PC-9 (cell line): ENCODE measurements at regions not wholly inside any gene's neighbourhood (a gene's known extent, or its start where the extent isn't known, plus 50 kb on each side); places are given as distances from the start of the nearest gene placed in this dataset.

Experiments used
- BruUV-seq: library from RNA; stranded (reverse); fragments of 400-500 nt; replicated peaks from 2 replicates; lab custom pipeline; 2021; lab: Mats Ljungman, UMichigan
- CTCF ChIA-PET: fragments of 300-600 bp; sonication (Branson Sonifier 250); formaldehyde crosslinking; loops from one replicate; lab custom pipeline; 2022; ENCODE audit warnings: antibody characterized with exemption; lab: Charles Lee
- POLR2A ChIA-PET: fragments of 300-600 bp; sonication (Branson Sonifier 250); formaldehyde crosslinking; loops from one replicate; lab custom pipeline; 2022; ENCODE audit warnings: antibody characterized with exemption; ENCODE audit not compliant: unreplicated experiment; lab: Charles Lee
- DNase-seq, 2 experiments: peaks; one replicate each; pipeline versions ENCODE4 v3.0.0 to v3.0.0-alpha.2; 2015 to 2022; ENCODE audit warnings: mixed read lengths in 1 of 2
- H2AFZ ChIP-seq: fragments of 200-600 bp; sonication (generic); 2 replicates; pipeline ENCODE4 v1.8.1; 2017; ENCODE audit warnings: antibody characterized with exemption
- H3F3A ChIP-seq: fragments of 200-600 bp; sonication (generic); 2 replicates; pipeline ENCODE4 v1.8.1; 2017; ENCODE audit warnings: antibody characterized with exemption, mild to moderate bottlenecking, low read depth; ENCODE audit not compliant: insufficient read depth
- H3K27ac ChIP-seq: fragments of 200-600 bp; sonication (generic); 2 replicates; pipeline ENCODE4 v1.6.1; 2016; ENCODE audit warnings: mixed run types
- H3K27me3 ChIP-seq: fragments of 200-600 bp; sonication (generic); 2 replicates; pipeline ENCODE4 v1.6.1; 2016; ENCODE audit warnings: low read depth, mixed run types; ENCODE audit not compliant: insufficient read depth
- H3K36me3 ChIP-seq: fragments of 200-600 bp; sonication (generic); 2 replicates; pipeline ENCODE4 v1.6.1; 2016; ENCODE audit warnings: low read depth, mixed run types
- H3K4me1 ChIP-seq: fragments of 200-600 bp; sonication (generic); replicated peaks from 2 replicates; pipeline ENCODE4 v1.6.1; 2016; ENCODE audit warnings: mixed run types; ENCODE audit not compliant: insufficient read depth
- H3K4me2 ChIP-seq: fragments of 200-600 bp; sonication (generic); 2 replicates; pipeline ENCODE4 v1.6.1; 2017; ENCODE audit warnings: mixed run types
- H3K4me3 ChIP-seq: fragments of 200-600 bp; sonication (generic); 2 replicates; pipeline ENCODE4 v1.6.1; 2016; ENCODE audit warnings: mixed run types
- H3K79me2 ChIP-seq: fragments of 200-600 bp; sonication (generic); 2 replicates; pipeline ENCODE4 v1.6.1; 2017; ENCODE audit warnings: low read depth, mixed run types
- H3K9me2 ChIP-seq: fragments of 200-600 bp; sonication (generic); 2 replicates; pipeline ENCODE4 v1.8.1; 2017; ENCODE audit warnings: mild to moderate bottlenecking; ENCODE audit not compliant: insufficient read depth
- H3K9me3 ChIP-seq: fragments of 200-600 bp; sonication (generic); 2 replicates; pipeline ENCODE4 v1.8.1; 2016; ENCODE audit warnings: low read depth; ENCODE audit not compliant: insufficient read depth
- H4K20me1 ChIP-seq: fragments of 200-600 bp; sonication (generic); 2 replicates; pipeline ENCODE4 v1.8.1; 2017; ENCODE audit not compliant: insufficient read depth
- CTCF ChIP-seq: fragments of 200-600 bp; sonication (generic); conservative IDR thresholded peaks from 2 replicates; pipeline ENCODE4 v1.6.1; 2017; ENCODE audit warnings: mixed run types, antibody characterized with exemption, mild to moderate bottlenecking, moderate library complexity
- EZH2 ChIP-seq: fragments of 200-600 bp; sonication (generic); IDR thresholded peaks from 2 replicates; pipeline ENCODE4 v1.8.0; 2017; ENCODE audit warnings: antibody characterized with exemption, low read depth
- intact Hi-C: fragments of 100-400 bp; cut with micrococcal nuclease; formaldehyde crosslinking; loops from one replicate; pipeline ENCODE4 v1.10.0; 2022; ENCODE audit not compliant: unreplicated experiment

GRCh38 chr13:74825938-74826246, 656.1 kb downstream of the TBC1D4 start:
- ChIA-PET POLR2A (no interaction called here), CTCF (no interaction called here)
- H4K20me1 ChIP-seq: no peaks in the 10 kb centered on the region
- H3K9me3 ChIP-seq: no peaks in the 10 kb centered on the region
- no peak overlapping the region for H3K4me2 ChIP-seq
- H3F3A ChIP-seq: no peaks in the 10 kb centered on the region
- no peak for DNase-seq
- no peaks in the 10 kb centered on the region for H3K79me2 ChIP-seq
- no TSS peak for BruUV-seq
- intact Hi-C loops: no loop called here
- H3K27me3 ChIP-seq: no peaks in the 10 kb centered on the region
- H3K4me3 ChIP-seq: no peak overlapping the region
- no peaks in the 10 kb centered on the region for H3K4me1 ChIP-seq
- no peak overlapping the region for H2AFZ ChIP-seq
- TF ChIP-seq CTCF (no peak), EZH2 (no peak)
- no peak overlapping the region for H3K27ac ChIP-seq
- H3K9me2 ChIP-seq: no peaks in the 10 kb centered on the region
- H3K36me3 ChIP-seq: no peaks in the 10 kb centered on the region

- H3K36me3 ChIP-seq: no peaks in the 10 kb centered on the region
- H4K20me1 ChIP-seq: no peaks in the 10 kb centered on the region
- no peaks in the 10 kb centered on the region for H3K9me3 ChIP-seq
- H2AFZ ChIP-seq: no peak overlapping the region
- no peaks in the 10 kb centered on the region for H3K9me2 ChIP-seq
- H3K4me3 ChIP-seq: no peak overlapping the region
- CTCF ChIA-PET: no interaction called here
- BruUV-seq: no TSS peak
- H3K27me3 ChIP-seq: no peaks in the 10 kb centered on the region
- no peaks in the 10 kb centered on the region for H3F3A ChIP-seq
- H3K4me1 ChIP-seq: no peaks in the 10 kb centered on the region
- no peak for DNase-seq
- intact Hi-C loops: no loop called here
- TF ChIP-seq EZH2: no peak
- no peaks in the 10 kb centered on the region for H3K79me2 ChIP-seq
- no peak overlapping the region for H3K27ac ChIP-seq
- POLR2A ChIA-PET: no interaction called here
- H3K4me2 ChIP-seq: no peak overlapping the region
These were observed 656.6 kb downstream of the TBC1D4 start for GRCh38 chr13:74825152-74825937.

- POLR2A ChIA-PET: no interaction called here
- no peak overlapping the region for H3K4me2 ChIP-seq
- H4K20me1 ChIP-seq: no peaks in the 10 kb centered on the region
- no peaks in the 10 kb centered on the region for H3K4me1 ChIP-seq
- H3K9me2 ChIP-seq: no peaks in the 10 kb centered on the region
- no peaks in the 10 kb centered on the region for H3K79me2 ChIP-seq
- H3K36me3 ChIP-seq: no peaks in the 10 kb centered on the region
- DNase-seq: no peak
- intact Hi-C loops: no loop called here
- H3K9me3 ChIP-seq: no peaks in the 10 kb centered on the region
- no peak overlapping the region for H2AFZ ChIP-seq
- TF ChIP-seq CTCF (no peak), EZH2 (no peak)
- no peaks in the 10 kb centered on the region for H3K27me3 ChIP-seq
- BruUV-seq: no TSS peak
- no peak overlapping the region for H3K27ac ChIP-seq
- H3K4me3 ChIP-seq: no peak overlapping the region
- H3F3A ChIP-seq: no peaks in the 10 kb centered on the region
- CTCF ChIA-PET: no interaction called here
These were observed 661.2 kb downstream of the TBC1D4 start for GRCh38 chr13:74820809-74821208.

- TF ChIP-seq CTCF: no peak
- TF ChIP-seq EZH2: no peak
- POLR2A ChIA-PET: no interaction called here
- no peaks in the 10 kb centered on the region for H3K9me2 ChIP-seq
- H3K4me3 ChIP-seq: no peak overlapping the region
- H3K27me3 ChIP-seq: no peaks in the 10 kb centered on the region
- H3K79me2 ChIP-seq: no peaks in the 10 kb centered on the region
- no peak for DNase-seq
- intact Hi-C loops: no loop called here
- H3K9me3 ChIP-seq: no peaks in the 10 kb centered on the region
- no peaks in the 10 kb centered on the region for H4K20me1 ChIP-seq
- no peaks in the 10 kb centered on the region for H3K4me1 ChIP-seq
- H3K36me3 ChIP-seq: no peaks in the 10 kb centered on the region
- BruUV-seq: no TSS peak
- H3F3A ChIP-seq: no peaks in the 10 kb centered on the region
- CTCF ChIA-PET: no interaction called here
- H3K4me2 ChIP-seq: no peak overlapping the region
- H2AFZ ChIP-seq: no peak overlapping the region
- no peak overlapping the region for H3K27ac ChIP-seq
These were observed 662.4 kb downstream of the TBC1D4 start for GRCh38 chr13:74819549-74819948.
